ENCODE measurements at regions not wholly inside any gene's neighbourhood (a gene's known extent, or its start where the extent isn't known, plus 50 kb on each side); places are given as distances from the start of the nearest gene placed in this dataset.

DNA sequence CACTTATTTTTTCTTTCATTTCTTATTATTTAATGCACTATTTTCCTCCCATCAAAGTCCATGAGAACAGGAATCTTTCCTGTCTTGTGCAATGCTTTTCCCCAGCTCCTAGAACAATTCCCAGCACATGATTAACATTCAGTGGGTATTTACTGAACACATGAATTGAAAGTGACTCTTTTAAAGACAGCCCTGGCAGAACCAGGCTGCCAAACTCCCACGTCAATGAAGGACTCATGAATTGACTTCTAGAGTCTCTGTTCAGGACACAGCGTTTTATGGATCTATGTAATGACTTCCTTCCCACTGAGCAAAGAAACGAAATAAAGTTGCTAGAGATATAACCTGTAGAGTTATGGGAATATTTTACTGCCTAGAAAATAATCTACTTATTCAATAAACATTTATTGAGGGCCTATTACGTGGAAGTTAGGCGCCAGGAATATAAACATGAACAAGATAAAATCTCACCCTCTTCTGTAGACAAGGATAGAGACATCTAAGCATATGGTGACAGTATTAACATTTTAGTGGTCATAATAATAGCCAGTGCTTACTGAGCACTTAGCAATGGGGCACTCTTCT is 485.9 kb upstream of the KLF4 start:
- no peak for DNase-seq
- intact Hi-C loops (cut with DNase I) = no loop called here
- peaks cover 3% of the 10 kb centered on the region for H3K4me1 ChIP-seq (ENCODE audit: insufficient read depth)
- H3K9me3 ChIP-seq = no peaks in the 10 kb centered on the region
- no peaks in the 10 kb centered on the region for H3K27me3 ChIP-seq
- H3K27ac ChIP-seq = no peak overlapping the region
- H3K36me3 ChIP-seq = no peaks in the 10 kb centered on the region
- TF ChIP-seq EP300 (IDR thresholded peaks at IDR 0.05) (no peak), POLR2A (IDR thresholded peaks at IDR 0.05) (no peak)
- TF ChIP-seq, protein P1, sequence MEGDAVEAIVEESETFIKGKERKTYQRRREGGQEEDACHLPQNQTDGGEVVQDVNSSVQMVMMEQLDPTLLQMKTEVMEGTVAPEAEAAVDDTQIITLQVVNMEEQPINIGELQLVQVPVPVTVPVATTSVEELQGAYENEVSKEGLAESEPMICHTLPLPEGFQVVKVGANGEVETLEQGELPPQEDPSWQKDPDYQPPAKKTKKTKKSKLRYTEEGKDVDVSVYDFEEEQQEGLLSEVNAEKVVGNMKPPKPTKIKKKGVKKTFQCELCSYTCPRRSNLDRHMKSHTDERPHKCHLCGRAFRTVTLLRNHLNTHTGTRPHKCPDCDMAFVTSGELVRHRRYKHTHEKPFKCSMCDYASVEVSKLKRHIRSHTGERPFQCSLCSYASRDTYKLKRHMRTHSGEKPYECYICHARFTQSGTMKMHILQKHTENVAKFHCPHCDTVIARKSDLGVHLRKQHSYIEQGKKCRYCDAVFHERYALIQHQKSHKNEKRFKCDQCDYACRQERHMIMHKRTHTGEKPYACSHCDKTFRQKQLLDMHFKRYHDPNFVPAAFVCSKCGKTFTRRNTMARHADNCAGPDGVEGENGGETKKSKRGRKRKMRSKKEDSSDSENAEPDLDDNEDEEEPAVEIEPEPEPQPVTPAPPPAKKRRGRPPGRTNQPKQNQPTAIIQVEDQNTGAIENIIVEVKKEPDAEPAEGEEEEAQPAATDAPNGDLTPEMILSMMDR (IDR thresholded peaks at IDR 0.05) = no peak
- 87 to 93% (median 92%) methylated on average over 5 of the region's 5 CpGs for WGBS, 3 donors
- no peak overlapping the region for H3K4me3 ChIP-seq

- no peak for DNase-seq
- 92 to 100% (median 97%) methylated on average over 1 of the region's 1 CpG for WGBS, 3 donors
- no peaks in the 10 kb centered on the region for H3K36me3 ChIP-seq
- no peak overlapping the region for H3K4me3 ChIP-seq
- peaks cover 4% of the 10 kb centered on the region for H3K4me1 ChIP-seq (ENCODE audit: insufficient read depth)
- H3K27me3 ChIP-seq = no peaks in the 10 kb centered on the region
- TF ChIP-seq, protein P1 (IDR thresholded peaks at IDR 0.05) = no peak
- TF ChIP-seq EP300 (IDR thresholded peaks at IDR 0.05) (no peak), POLR2A (IDR thresholded peaks at IDR 0.05) (no peak)
- H3K27ac ChIP-seq = no peak overlapping the region
- intact Hi-C loops (cut with DNase I) = no loop called here
- no peaks in the 10 kb centered on the region for H3K9me3 ChIP-seq
Observed at GRCh38 chr9:107973451-107973850, 483.9 kb upstream of the KLF4 start.

- Histone ChIP-seq H3K4me3 (no peak overlapping the region), H3K36me3 (no peaks in the 10 kb centered on the region)
Observed at GRCh38 chr9:107972346-107972745, 482.8 kb upstream of the KLF4 start.

GRCh38 chr9:107971241-107971640 is 481.7 kb upstream of the KLF4 start:
- no peak overlapping the region for H3K27ac ChIP-seq
- DNase-seq = no peak
- TF ChIP-seq, protein P1 (IDR thresholded peaks at IDR 0.05) = no peak
- no peak for TF ChIP-seq EP300 (IDR thresholded peaks at IDR 0.05)
- no peak for TF ChIP-seq POLR2A (IDR thresholded peaks at IDR 0.05)
- no peaks in the 10 kb centered on the region for H3K9me3 ChIP-seq
- intact Hi-C loops (cut with DNase I) = no loop called here
- H3K36me3 ChIP-seq = no peaks in the 10 kb centered on the region
- H3K27me3 ChIP-seq = no peaks in the 10 kb centered on the region
- H3K4me1 ChIP-seq (ENCODE audit: insufficient read depth) = peaks cover 4% of the 10 kb centered on the region
- no peak overlapping the region for H3K4me3 ChIP-seq

More at GRCh38 chr9:107972346-107972745, 482.8 kb upstream of the KLF4 start:
- intact Hi-C loops (cut with DNase I) = no loop called here
- 62 to 74% (median 66%) methylated on average over 7 of the region's 7 CpGs for WGBS, 3 donors
- DNase-seq = no peak
- H3K27me3 ChIP-seq = no peaks in the 10 kb centered on the region
- peaks cover 4% of the 10 kb centered on the region for H3K4me1 ChIP-seq (ENCODE audit: insufficient read depth)
- TF ChIP-seq POLR2A (IDR thresholded peaks at IDR 0.05) = no peak
- H3K27ac ChIP-seq = no peak overlapping the region
- no peaks in the 10 kb centered on the region for H3K9me3 ChIP-seq

DNA sequence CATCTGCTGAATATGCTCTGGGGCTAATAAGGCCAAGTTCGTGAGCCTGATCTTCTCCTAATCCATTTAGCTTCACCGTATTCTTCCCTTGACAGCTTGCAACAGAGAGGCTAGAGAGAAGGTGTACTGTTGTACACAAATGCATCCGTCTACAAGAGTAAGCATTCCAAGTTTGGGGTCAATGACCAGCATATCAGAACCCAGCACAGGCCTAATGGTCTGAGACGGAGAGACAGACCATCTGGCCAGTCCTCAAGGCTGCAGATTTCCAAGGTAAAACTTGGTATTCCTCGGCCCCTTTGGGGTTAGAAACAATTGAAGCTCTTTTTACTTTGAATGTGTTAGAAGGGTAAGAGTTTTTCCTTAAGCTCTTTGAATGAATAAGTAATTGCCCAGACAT is 481.2 kb upstream of the KLF4 start:
- no peaks in the 10 kb centered on the region for H3K27me3 ChIP-seq
- no peak overlapping the region for H3K27ac ChIP-seq
- DNase-seq = no peak
- no peaks in the 10 kb centered on the region for H3K36me3 ChIP-seq
- TF ChIP-seq, protein P1 (IDR thresholded peaks at IDR 0.05) = no peak
- TF ChIP-seq EP300 (IDR thresholded peaks at IDR 0.05) (no peak), POLR2A (IDR thresholded peaks at IDR 0.05) (no peak)
- H3K9me3 ChIP-seq = no peaks in the 10 kb centered on the region
- H3K4me3 ChIP-seq = no peak overlapping the region
- peaks cover 4% of the 10 kb centered on the region for H3K4me1 ChIP-seq (ENCODE audit: insufficient read depth)
- intact Hi-C loops (cut with DNase I) = no loop called here
- WGBS, 3 donors = 39 to 60% (median 42%) methylated on average over 5 of the region's 5 CpGs
